ENCODE measurements at regions not wholly inside any gene's neighbourhood (a gene's known extent, or its start where the extent isn't known, plus 50 kb on each side); places are given as distances from the start of the nearest gene placed in this dataset.

DNA sequence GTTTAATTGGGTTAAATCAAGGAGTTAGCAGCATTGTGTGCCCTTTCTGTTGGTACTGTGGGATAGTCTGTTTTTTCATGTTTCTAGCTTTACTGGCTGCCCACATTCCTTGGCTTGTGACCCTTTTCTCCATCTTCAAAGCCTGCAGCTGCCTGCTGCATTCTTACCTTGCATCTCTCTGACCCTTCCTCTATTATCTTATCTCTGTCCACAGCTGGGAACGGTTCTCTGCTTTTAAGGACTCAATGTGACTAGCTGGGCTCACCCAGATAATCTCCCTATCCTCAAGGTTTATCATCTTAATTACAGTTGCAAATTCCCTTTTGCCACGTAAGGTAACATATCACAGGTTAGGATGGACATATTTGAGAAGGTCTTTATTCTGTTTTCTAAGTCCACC is 199.7 kb downstream of the KCNS3 start:
- TF ChIP-seq, protein P1, sequence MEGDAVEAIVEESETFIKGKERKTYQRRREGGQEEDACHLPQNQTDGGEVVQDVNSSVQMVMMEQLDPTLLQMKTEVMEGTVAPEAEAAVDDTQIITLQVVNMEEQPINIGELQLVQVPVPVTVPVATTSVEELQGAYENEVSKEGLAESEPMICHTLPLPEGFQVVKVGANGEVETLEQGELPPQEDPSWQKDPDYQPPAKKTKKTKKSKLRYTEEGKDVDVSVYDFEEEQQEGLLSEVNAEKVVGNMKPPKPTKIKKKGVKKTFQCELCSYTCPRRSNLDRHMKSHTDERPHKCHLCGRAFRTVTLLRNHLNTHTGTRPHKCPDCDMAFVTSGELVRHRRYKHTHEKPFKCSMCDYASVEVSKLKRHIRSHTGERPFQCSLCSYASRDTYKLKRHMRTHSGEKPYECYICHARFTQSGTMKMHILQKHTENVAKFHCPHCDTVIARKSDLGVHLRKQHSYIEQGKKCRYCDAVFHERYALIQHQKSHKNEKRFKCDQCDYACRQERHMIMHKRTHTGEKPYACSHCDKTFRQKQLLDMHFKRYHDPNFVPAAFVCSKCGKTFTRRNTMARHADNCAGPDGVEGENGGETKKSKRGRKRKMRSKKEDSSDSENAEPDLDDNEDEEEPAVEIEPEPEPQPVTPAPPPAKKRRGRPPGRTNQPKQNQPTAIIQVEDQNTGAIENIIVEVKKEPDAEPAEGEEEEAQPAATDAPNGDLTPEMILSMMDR (IDR thresholded peaks at IDR 0.05; ENCODE audit: extremely low read depth, missing control alignments) = no peak
- no peak for DNase-seq (ENCODE audit: low spot score)

DNA sequence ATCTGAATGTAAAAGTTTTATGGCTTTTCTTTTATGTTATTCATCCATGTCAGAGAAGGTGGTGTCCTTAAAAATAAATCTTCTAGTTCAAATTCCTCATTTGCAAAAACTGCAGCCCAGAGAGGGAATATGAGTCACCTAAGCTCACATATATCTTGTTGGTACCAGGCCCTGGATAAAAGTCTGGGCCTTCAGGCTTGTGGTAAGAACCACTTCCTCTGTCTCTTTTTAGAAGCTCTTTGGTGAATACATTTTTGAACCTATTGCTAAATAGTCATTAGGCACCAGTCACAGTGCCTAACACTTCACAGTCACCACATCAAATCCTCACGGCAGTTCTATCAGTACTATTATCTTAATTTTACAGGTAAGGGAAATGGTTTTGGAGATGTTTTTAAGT is 199.2 kb downstream of the KCNS3 start:
- DNase-seq (ENCODE audit: low spot score) = no peak
- TF ChIP-seq, protein P1 (IDR thresholded peaks at IDR 0.05; ENCODE audit: extremely low read depth, missing control alignments) = no peak

DNA sequence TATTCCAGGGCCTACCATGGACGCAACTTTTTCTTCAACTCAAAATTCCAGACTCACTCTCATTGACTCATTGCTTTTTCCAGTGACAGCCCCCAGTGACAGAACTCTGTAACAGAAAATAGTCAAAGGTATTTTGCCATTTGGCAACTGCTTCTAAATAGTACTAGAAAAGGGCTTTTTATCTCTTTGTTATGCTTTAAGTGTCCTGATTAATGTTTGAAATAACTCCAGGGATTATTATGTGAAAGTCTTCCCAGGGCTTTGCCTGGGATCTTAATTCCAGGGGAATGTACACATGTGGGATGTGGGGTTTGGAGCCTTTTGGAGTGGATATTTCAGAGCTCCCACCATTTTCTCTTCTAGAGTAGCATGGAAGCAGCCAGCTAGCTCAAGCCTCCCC is 198.8 kb downstream of the KCNS3 start:
- no peak for DNase-seq (ENCODE audit: low spot score)
- TF ChIP-seq, protein P1 (IDR thresholded peaks at IDR 0.05; ENCODE audit: extremely low read depth, missing control alignments) = no peak

DNA sequence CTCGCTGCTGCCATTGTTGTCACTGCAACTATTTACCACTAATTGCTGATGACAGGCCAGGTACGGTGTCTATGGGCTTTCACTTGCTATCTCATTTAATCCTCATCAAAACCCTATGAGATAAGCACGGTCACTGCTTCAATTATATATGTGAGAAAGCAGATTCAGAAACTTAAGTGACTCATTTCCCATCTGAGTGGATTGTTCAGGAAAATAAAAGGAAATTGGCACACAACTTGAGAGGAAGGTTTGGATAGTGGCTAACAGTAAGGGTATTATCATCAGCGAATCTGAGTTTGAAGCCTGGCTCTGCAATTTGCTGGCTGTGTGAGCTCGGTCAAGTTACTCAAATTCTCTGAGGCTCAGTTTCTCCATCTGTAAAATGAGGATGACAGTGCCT is 196.0 kb downstream of the KCNS3 start:
- no peak for DNase-seq (ENCODE audit: low spot score)
- TF ChIP-seq, protein P1 (IDR thresholded peaks at IDR 0.05; ENCODE audit: extremely low read depth, missing control alignments) = no peak

DNA sequence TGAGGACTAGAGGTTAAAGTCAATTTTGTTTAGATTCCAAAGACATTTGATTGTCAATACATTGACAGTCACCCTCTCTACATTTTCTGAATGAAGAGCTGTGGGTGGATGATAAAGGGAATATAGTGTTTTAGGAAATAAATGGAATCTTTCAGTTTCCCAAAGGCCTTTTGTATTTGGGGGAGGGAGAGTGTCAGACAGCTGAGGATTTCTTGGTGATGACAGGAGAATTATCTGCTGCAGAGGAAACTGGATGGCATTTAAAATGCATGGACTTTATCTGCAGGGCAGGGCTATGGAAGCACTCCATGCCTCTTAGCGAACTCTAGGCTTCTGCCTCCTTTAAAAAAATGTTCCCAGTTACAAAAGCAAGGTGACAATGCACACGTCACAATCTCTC is 195.1 kb downstream of the KCNS3 start:
- TF ChIP-seq, protein P1 (IDR thresholded peaks at IDR 0.05; ENCODE audit: extremely low read depth, missing control alignments) = no peak
- no peak for DNase-seq (ENCODE audit: low spot score)

DNA sequence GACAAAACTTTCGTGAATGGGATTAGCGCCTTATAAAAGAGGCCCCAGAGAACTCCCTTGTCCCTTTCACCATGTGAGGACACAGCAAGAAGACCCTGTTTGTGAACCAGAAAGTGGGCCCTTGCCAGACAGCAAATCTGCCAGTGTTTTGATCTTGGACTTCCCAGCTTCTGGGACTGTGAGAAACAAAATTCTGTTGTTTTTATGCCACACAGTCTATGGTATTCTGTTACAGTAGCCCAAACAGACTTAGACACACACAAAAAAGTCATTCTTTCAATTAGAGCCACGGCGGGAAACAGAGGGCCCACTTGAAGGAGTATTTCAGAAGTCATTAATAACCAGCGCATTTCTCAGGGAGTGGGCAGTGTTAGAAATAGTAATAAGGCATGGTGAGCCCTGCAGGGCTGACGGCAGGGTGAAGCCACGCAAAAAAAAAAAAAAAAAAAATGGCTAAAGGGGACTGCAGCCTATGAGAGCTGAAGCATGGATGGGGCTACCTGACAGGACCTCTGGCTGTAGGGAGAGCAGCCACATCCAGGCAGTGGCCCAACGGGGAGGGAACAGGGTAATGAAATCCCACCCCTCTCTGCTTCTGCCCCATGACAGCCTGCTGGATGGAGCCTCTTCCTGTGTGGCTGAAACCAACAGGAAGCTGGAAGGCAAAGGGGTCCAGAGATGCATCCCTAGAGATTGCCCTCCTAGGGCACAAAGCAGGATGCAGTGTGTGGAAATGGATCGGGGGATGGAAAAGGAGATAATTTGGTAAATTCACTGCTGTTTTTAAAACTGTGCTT is 189.3 kb downstream of the KCNS3 start:
- TF ChIP-seq, protein P1 (IDR thresholded peaks at IDR 0.05; ENCODE audit: extremely low read depth, missing control alignments) = no peak
- no peak for DNase-seq (ENCODE audit: low spot score)

DNA sequence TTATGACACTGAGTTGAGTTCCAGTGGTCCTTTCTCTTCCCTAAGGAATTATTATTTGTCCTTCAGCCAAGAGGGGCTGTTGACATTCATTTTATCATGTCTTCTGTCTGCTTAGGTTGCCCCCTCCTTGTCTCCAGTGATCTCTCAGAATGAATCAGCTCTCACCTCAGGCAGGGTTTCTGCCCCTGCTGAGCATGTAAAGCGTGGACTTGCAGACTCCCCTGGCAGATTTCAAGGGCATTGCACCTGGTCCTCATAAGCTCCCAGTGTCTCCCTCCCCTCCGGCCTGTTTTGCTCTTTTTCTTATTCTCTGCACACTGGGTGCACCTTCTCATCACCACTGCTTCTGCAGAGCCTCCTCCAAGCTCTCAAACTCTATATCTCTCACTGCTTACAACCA is 188.4 kb downstream of the KCNS3 start:
- TF ChIP-seq, protein P1 (IDR thresholded peaks at IDR 0.05; ENCODE audit: extremely low read depth, missing control alignments) = no peak

More for the DNA sequence above, 188.4 kb downstream of the KCNS3 start:
- DNase-seq (ENCODE audit: low spot score) = no peak

All from GM20000 (cell line).